Fibroblast of peridontal ligament (primary cell): ENCODE measurements at regions not wholly inside any gene's neighbourhood (a gene's known extent, or its start where the extent isn't known, plus 50 kb on each side); places are given as distances from the start of the nearest gene placed in this dataset.

Experiments used
- DNase-seq: peaks from one replicate; pipeline ENCODE4 v3.0.0-alpha.2; 2010; ENCODE audit errors: extremely low read depth

GRCh38 chr15:87357637-87358313 is 898.8 kb downstream of the NTRK3 start:
- DNase-seq = no peak

DNA sequence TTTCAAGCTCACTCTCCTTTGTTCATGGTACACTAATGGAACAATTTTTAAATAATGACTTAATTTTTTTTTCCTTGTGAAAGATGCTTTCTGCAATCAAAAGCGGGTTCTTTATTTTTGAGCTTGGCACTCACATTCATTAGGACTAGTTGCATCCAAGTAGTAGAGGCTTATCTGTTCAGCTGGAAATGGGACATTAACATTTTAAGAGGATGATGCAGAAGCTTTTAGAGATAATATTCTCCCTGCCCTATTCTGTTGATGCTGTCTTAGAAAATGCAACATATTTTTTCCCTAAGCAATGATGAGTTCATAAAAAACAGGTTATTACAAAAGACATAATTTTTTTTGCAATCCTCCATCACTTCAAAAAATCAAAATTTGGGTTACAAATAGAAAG is 900.6 kb downstream of the NTRK3 start:
- DNase-seq = no peak

DNA sequence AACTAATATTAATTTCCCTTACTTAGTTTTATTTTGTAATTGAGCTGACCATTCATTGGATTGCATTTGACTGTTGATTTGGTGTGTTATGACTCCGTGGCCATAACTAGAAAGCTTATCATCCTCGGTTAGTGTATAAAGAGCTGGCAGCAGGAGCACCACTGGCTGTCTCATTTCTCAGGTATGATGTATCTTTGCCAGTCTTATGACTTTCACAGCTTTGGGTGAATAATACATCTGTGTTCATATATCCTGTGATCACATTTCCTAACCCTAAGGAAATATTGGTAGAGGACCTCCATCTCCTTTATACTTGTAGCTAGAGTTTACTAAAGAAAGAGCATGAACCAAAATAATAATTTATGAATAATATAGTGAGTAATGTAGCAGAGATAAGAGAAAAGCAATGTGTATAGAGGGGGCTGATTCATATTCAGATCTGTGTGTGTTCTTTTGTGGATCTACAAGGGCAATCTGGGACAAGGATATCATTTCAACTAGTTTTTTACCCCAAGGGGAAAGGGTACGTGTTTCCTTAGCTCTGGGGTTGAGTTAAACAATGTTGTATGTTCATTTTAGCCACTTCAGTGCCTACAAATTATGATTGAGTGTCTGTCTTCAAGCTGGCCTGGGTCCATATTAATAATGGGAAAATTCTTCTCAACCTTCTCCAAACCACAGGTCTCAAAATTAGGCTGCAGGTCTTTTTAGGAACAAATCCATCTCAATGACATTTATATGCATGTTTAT is 901.7 kb downstream of the NTRK3 start:
- peak; percentile 81 for DNase-seq

DNA sequence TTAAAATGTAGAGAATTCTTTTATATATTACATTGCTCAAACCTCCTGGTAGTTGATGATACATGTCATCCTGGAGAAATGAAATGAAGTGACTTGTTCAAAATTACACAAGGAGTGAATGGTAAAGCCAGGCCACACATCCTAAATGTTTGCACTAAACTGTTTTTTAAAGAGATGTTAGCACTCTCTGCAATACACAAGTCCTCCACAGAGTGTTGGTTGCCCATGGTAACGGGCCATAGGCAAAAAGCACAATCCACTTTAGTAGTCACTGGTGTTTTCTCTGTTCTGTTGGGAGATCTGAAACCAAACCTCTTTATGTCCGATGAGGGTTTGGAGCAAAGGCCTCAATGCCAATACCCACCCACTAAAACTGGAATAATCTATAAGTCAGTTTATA is 907.4 kb downstream of the NTRK3 start:
- DNase-seq = peak; percentile 30

DNA sequence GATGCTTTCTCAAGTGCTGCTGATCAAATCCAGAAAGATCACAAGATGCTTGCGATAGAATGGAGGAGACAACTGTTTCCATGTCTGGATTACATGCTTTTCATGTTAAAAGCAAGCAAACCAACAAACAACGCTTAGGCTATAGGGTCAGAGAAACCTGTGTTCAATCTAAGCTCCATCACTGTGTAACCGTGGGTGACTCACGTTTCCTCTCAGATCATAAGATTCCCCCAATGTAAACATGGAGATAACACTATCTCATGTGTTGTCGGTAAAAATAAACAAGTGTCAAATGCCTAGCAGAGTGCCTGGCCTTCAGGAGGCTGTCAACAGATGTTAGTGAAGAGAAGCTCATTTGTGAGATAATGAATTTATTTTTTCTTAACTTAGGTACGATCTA is 907.8 kb downstream of the NTRK3 start:
- DNase-seq = peak; percentile 14

DNA sequence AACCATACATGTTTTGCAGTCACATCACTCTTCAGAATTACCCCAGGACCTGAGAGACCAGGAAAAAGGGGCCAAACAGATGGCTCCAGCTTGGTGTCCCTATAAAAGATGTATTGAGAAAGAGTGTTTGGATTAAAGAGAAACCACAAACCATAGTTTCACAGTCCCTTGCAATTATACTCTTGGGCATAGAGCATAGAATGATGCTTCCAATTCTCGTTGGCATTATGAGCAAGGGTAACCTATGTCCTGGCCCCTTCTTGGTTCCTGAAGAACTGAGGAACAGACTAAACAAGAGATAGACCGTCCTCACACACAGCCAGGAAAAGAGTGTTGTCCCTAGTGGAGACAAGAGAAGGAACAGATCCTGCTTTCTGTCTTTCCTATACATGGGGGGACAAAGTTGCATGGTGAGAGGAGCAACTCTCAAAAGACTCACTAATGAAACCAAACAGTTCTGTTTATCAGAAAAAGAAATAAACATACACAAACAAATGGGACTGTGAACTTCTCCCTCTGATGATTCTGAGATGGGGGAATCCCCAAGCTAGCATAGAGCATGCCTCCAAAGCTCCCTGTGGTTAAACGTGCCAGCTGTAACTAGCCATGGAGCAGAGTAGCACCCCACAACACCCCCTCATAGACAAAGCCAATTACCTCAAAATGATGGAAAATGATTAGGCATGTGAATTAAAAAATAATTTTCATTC is 908.6 kb downstream of the NTRK3 start:
- DNase-seq = no peak

GRCh38 chr15:87345961-87346360 is 910.6 kb downstream of the NTRK3 start:
- DNase-seq = no peak

- DNase-seq = no peak
Measured at GRCh38 chr15:87343966-87344365, 912.6 kb downstream of the NTRK3 start.

GRCh38 chr15:87340370-87340769 is 916.2 kb downstream of the NTRK3 start:
- DNase-seq = no peak

DNA sequence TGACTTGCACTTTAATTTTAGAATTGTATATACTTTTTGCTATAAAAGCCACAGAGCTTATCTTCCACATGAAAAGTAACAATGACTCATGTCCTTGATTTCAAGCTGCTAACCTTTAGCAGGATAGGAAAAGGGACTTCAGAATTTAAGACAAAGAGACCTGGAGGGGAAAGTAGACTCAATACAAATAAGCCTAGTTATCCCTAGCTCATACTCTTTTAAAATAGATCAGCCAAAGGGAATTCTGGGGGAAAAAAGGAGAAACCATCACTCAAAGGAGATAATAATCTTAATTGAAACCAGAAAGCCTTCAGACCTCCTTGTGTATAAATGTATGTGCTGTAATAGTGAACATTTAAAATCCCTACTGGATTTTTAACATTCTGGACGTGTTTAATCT is 930.3 kb downstream of the NTRK3 start:
- peak; percentile 16 for DNase-seq

- DNase-seq = no peak
Measured at GRCh38 chr15:87322870-87323269, 933.7 kb downstream of the NTRK3 start.

GRCh38 chr15:87322265-87322664 is 934.3 kb downstream of the NTRK3 start:
- no peak for DNase-seq

DNA sequence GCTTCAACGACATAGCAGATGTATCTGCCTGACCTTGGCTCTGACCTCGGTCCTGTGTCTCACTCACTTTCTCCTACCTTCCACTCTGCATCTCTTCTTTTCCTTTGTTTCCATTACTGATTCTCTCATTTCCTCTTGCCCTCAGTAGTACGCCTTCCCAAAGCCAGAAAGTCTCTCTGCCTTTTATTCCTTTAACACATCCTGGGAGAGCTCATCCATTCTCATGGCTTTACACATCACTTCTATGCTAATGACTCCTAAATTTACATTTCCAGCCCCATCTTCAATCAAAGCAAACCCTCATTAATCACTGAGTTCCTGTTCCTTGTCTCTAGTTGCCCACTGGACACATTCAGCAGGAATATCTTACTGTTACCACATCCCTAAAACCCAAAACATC is 938.6 kb downstream of the NTRK3 start:
- DNase-seq = no peak

- no peak for DNase-seq
Measured at GRCh38 chr15:87312221-87312620, 944.3 kb downstream of the NTRK3 start.

- DNase-seq = no peak
Measured at GRCh38 chr15:87300146-87300545, 956.4 kb downstream of the NTRK3 start.

- DNase-seq = no peak
Measured at GRCh38 chr15:87294854-87295253, 961.7 kb downstream of the NTRK3 start.

DNA sequence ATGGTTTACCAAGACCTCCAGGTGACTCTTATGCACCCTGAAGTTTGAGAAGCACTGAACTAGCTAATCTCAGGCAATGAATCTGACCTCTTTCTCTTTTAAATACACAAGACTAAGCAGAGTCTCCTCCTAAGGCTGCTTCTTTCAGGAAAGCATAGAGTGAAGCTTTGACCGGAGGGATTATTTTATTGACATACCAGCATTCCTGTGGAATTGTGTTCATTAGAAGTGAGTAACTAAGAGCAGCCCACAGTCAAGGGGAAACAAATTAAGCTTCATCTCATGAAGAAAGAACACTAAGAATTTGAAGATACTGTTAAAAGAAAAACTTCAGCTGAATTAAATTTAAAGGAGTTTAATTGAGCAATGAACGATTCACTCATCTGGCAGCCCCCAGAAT is 963.5 kb downstream of the NTRK3 start:
- peak; percentile 71 for DNase-seq

DNA sequence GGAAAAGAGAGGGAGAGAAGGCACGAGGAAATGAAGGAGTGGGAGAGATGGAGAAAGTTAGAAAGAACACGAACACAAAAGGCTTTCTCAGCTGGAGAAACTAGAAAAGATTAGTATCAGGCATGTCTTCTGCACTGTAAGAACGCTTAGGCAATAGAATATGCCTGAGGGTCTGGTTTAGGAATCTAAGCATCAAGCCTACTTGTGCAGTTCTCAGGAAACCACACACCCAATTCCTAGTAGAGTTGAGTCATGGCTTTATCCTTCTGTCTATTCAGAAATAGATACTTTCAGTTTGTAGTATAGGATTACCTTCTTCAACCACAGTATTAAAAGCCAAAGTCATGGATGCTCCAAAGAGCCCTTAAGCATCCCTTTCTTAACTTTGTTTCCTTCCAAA is 969.4 kb downstream of the NTRK3 start:
- peak; percentile 97 for DNase-seq

DNA sequence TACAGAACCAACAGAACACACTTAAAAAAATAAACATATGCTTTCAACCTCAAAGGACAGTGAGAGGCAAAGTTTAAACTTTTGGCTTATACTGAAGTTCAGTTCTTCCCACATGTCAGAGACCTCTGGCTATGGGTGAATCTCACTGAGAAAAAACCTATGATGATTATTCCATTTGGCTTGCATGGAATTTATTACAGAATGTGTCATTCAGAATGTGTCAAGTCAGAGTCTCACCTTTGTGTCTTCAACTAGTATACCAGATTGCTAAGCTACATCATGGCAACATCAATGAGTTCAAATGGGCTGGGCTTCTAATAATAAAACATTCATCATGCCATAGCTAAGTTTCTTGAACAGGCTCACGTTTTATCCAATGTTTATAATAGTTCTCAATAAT is 987.0 kb downstream of the NTRK3 start:
- no peak for DNase-seq

- peak; percentile 25 for DNase-seq
Measured at GRCh38 chr15:87268675-87269074, 987.9 kb downstream of the NTRK3 start.

DNA sequence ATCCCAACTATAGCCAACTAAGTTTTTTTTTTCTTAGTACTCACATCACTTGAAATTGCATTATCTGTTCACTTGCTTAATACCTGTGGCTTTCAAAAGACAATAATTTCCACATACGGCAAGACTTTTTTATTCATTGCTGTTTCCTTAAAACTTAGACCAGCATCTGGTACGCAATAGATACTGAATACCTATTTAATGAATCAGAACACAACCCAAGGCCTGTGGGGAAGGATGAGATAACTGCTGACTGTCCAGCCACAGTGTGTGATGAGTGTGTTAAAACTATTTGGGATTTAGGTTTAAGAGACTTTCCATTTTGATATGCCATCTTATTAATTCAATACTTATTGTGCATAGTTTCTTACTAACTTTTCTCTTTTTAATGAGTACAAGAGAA is 988.7 kb downstream of the NTRK3 start:
- DNase-seq = peak; percentile 93

DNA sequence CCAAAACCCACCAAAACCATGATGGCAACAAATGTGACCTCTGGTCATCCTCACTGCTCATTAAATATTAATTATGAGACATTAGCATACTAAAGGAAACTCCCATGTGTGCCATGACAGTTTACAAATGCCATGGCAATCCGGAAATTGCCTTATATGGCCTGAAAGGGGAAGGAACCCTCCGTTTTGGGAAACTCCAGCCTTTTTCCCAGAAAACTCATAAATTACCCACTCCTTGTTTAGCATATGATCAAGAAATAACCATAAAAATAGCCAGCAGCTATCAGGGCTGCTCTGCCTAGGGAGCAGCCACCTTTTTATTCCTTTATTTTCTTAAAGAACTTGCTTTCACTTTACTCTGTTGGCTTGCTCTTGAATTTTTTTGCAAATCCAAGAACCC is 992.7 kb downstream of the NTRK3 start:
- DNase-seq = no peak

GRCh38 chr15:87263296-87263695 is 993.2 kb downstream of the NTRK3 start:
- no peak for DNase-seq
